ENCODE measurements at regions not wholly inside any gene's neighbourhood (a gene's known extent, or its start where the extent isn't known, plus 50 kb on each side); places are given as distances from the start of the nearest gene placed in this dataset.

GRCh38 chr7:67842571-67842970, 845.9 kb downstream of the TYW1 start:
- TF ChIP-seq, protein P1, sequence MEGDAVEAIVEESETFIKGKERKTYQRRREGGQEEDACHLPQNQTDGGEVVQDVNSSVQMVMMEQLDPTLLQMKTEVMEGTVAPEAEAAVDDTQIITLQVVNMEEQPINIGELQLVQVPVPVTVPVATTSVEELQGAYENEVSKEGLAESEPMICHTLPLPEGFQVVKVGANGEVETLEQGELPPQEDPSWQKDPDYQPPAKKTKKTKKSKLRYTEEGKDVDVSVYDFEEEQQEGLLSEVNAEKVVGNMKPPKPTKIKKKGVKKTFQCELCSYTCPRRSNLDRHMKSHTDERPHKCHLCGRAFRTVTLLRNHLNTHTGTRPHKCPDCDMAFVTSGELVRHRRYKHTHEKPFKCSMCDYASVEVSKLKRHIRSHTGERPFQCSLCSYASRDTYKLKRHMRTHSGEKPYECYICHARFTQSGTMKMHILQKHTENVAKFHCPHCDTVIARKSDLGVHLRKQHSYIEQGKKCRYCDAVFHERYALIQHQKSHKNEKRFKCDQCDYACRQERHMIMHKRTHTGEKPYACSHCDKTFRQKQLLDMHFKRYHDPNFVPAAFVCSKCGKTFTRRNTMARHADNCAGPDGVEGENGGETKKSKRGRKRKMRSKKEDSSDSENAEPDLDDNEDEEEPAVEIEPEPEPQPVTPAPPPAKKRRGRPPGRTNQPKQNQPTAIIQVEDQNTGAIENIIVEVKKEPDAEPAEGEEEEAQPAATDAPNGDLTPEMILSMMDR (IDR thresholded peaks at IDR 0.05; ENCODE audit: low read depth, low read length): no peak
- no peak overlapping the region for H3K4me3 ChIP-seq (ENCODE audit: low read depth, low read length)

DNA sequence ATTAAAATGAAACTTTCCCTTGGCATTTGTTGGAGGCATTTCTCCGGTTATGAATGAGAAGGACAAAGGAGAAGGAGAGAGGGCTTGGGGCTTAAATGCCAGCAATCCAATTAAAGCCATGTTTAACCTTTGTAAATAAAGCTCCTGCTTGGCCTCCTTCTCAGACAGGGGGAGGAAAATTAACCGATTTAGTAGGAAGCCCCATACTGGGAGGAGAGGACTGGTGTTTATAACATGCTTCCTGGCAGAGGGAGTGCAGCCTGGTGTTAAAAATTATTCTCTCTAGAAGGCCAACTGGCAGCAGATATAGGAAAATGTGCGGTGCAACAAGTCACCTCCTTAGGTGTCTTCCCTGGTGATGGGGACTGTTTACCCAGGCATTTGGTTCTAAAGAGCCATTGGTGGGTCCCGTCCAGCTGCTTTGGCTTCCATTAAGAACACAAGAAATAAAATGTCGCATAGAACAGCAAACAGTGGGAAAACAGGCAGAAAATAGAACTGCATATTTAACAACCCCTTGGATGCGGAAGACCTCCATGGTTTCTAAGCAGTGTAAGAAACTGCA, 846.5 kb downstream of the TYW1 start:
- TF ChIP-seq, protein P1 (IDR thresholded peaks at IDR 0.05; ENCODE audit: low read depth, low read length): no peak
- H3K4me3 ChIP-seq (ENCODE audit: low read depth, low read length): no peak overlapping the region

DNA sequence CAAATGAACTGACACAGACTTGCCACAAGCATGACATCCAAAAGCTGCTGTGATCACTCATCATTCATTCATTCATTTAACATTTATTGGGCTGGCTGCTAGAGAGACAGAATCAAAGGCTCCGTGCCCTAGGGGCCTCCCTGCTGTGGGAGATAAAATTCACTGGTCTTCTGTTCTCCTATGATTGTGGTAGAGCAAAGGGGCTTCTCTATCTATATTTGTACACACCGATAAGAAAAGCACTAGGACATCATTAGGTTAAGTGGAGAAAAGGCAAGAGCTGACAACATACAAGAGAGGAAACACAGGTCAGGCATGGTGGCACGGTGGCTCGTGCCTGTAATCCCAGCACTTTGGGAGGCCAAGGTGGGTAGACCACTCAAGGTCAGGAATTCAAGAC, 847.0 kb downstream of the TYW1 start:
- TF ChIP-seq, protein P1 (IDR thresholded peaks at IDR 0.05; ENCODE audit: low read depth, low read length): no peak
- no peak overlapping the region for H3K4me3 ChIP-seq (ENCODE audit: low read depth, low read length)

GRCh38 chr7:67847092-67847787, 850.6 kb downstream of the TYW1 start:
- H3K4me3 ChIP-seq (ENCODE audit: low read depth, low read length): no peak overlapping the region
- TF ChIP-seq, protein P1 (IDR thresholded peaks at IDR 0.05; ENCODE audit: low read depth, low read length): no peak

- no peak overlapping the region for H3K4me3 ChIP-seq (ENCODE audit: low read depth, low read length)
These were observed 857.9 kb downstream of the TYW1 start for GRCh38 chr7:67854221-67855178.

GRCh38 chr7:67855322-67855721, 858.7 kb downstream of the TYW1 start:
- TF ChIP-seq, protein P1 (IDR thresholded peaks at IDR 0.05; ENCODE audit: low read depth, low read length): no peak
- no peak overlapping the region for H3K4me3 ChIP-seq (ENCODE audit: low read depth, low read length)

More at GRCh38 chr7:67854221-67855178, 857.9 kb downstream of the TYW1 start:
- TF ChIP-seq, protein P1 (IDR thresholded peaks at IDR 0.05; ENCODE audit: low read depth, low read length): no peak
